GM12875 (cell line): ENCODE measurements at regions not wholly inside any gene's neighbourhood (a gene's known extent, or its start where the extent isn't known, plus 50 kb on each side); places are given as distances from the start of the nearest gene placed in this dataset.

Experiments used
- H3K4me3 ChIP-seq: one replicate; pipeline ENCODE4 v1.5.1; 2011; ENCODE audit warnings: low read depth, low read length, control low read depth
- CTCF ChIP-seq: IDR thresholded peaks from 2 replicates; pipeline ENCODE4 v1.5.1; 2011; ENCODE audit warnings: low read depth, mild to moderate bottlenecking, control low read depth, inconsistent platforms, low read length, moderate library complexity, borderline replicate concordance; ENCODE audit not compliant: insufficient read depth

GRCh38 chr20:24388828-24389380, 80.5 kb upstream of the SYNDIG1 start:
- no peak for TF ChIP-seq CTCF
- no peak overlapping the region for H3K4me3 ChIP-seq

- no peak overlapping the region for H3K4me3 ChIP-seq
- no peak for TF ChIP-seq CTCF
Observed at GRCh38 chr20:24385547-24385946, 83.9 kb upstream of the SYNDIG1 start.

GRCh38 chr20:24384865-24385264, 84.6 kb upstream of the SYNDIG1 start:
- H3K4me3 ChIP-seq, result no peak overlapping the region
- TF ChIP-seq CTCF, result no peak

- no peak overlapping the region for H3K4me3 ChIP-seq
- TF ChIP-seq CTCF, result no peak
Observed at GRCh38 chr20:24382743-24383142, 86.7 kb upstream of the SYNDIG1 start.

GRCh38 chr20:24382331-24382730, 87.1 kb upstream of the SYNDIG1 start:
- no peak for TF ChIP-seq CTCF
- H3K4me3 ChIP-seq, result no peak overlapping the region

- no peak overlapping the region for H3K4me3 ChIP-seq
- TF ChIP-seq CTCF, result no peak
Observed at GRCh38 chr20:24381886-24382285, 87.5 kb upstream of the SYNDIG1 start.

GRCh38 chr20:24379484-24379927, 89.9 kb upstream of the SYNDIG1 start:
- H3K4me3 ChIP-seq, result no peak overlapping the region
- TF ChIP-seq CTCF, result no peak
